Stimulated activated CD4-positive, alpha-beta T cell treated with anti-CD3 and anti-CD28 coated beads, Interleukin-12 subunit alpha, Interleukin-12 subunit beta, amount 100 ng/mL, for 48 hours (primary cell): ENCODE measurements at regions not wholly inside any gene's neighbourhood (a gene's known extent, or its start where the extent isn't known, plus 50 kb on each side); places are given as distances from the start of the nearest gene placed in this dataset.
"Not testable (repeated sequence)": the region's sequence is repeated elsewhere in the genome, so short reads cannot be mapped to it uniquely, and the experiment has no call there.

Experiments used
- DNase-seq, 3 donors: peaks; one replicate each; pipeline ENCODE4 v3.0.0-alpha.2; 2020; ENCODE audit warnings: low read depth in 2 of 3, low spot score in 1 of 3

DNA sequence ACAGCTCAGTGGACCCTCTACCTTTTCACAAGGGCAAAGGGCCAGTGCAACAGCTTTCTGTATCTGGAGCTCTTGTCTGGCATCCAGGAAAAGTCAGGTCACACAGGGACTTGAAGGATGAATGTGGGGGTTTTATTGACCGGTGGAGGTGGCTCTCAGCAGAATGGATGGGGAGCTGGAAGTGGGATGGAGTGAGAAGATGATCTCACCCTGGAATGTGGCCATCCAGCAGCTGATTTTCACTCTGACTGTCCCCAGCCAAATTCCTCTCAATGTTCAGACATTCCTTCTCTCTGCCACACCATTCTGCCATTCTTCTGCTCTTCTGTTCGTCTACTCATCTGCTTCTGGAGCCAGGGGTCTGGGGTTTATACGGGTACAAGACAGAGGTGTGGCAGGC, 1119.9 kb downstream of the TAF11L14 start:
- DNase-seq = no peak

- no peak for DNase-seq
These were observed 1127.5 kb downstream of the TAF11L14 start for GRCh38 chr5:18761801-18762200.

- DNase-seq = no peak
These were observed 1129.9 kb downstream of the TAF11L14 start for GRCh38 chr5:18764161-18764560.

- no peak for DNase-seq
These were observed 1131.0 kb downstream of the TAF11L14 start for GRCh38 chr5:18765304-18765703.

DNA sequence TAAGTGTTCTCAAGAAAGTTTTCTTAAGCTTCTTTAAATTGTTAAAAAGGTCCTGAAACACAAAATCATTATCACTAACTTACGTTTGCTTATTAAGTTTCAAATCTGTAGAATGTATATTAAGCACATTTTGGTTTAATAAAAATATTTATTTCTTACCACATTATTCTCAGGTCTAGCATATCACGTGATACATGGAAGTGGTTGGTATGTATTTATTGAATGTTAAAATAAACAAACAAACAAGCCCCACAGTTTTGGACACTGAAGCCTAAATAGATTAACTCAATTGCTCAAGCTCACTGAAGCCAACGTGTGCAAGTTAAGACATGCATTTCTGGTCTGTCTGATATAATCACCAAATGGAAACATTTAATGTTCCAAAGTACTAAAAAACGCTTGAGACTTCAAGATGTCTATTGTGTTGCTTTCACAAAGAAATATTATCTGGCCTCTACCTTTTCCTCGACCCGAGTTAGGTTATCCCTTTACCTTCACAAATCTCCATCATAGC, 1136.9 kb downstream of the TAF11L14 start:
- DNase-seq = no peak

DNA sequence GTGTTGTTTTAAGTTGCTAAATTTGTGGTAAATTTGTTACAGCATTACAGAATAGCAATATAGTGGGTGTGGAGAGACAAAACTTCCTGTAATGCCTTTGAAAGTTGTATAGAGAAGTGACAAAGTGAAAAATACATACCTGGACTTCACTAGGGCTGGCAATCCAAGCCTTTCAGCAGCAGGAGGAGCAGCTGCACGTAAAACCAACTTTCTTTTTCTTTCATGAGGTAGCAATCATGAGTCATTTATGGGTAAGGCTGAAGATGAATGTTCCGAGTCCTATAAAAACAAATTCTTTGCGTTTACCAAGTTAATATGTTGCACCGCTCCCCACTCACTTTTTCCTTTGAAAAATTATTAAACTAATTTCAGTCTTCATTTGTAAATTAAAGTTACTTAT, 1138.2 kb downstream of the TAF11L14 start:
- DNase-seq = no peak

DNA sequence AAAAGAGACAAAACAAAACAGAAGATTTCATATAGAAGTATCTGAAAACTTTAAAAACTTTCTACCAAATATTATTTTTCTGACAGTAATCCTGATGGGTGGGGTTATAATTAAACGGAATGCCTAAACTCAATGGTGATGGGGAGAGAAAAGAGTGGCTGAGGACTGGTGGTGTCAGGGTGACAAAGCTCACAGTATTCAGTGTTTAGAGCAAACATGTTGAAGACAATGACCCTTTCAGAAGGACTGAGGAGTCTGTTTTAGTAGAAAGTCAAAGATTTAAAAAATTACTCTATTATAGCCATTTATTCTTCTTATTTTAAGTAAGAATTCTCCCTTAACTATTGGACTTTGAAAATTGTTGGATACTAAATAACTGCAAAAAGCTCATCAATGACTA, 1144.0 kb downstream of the TAF11L14 start:
- no peak for DNase-seq

GRCh38 chr5:18789218-18789998, 1155.1 kb downstream of the TAF11L14 start:
- no peak for DNase-seq

- DNase-seq = no peak
These were observed 1157.9 kb downstream of the TAF11L14 start for GRCh38 chr5:18792145-18792544.

- no peak for DNase-seq
These were observed 1163.0 kb downstream of the TAF11L14 start for GRCh38 chr5:18797222-18797621.

GRCh38 chr5:18798058-18798457, 1163.8 kb downstream of the TAF11L14 start:
- no peak for DNase-seq

DNA sequence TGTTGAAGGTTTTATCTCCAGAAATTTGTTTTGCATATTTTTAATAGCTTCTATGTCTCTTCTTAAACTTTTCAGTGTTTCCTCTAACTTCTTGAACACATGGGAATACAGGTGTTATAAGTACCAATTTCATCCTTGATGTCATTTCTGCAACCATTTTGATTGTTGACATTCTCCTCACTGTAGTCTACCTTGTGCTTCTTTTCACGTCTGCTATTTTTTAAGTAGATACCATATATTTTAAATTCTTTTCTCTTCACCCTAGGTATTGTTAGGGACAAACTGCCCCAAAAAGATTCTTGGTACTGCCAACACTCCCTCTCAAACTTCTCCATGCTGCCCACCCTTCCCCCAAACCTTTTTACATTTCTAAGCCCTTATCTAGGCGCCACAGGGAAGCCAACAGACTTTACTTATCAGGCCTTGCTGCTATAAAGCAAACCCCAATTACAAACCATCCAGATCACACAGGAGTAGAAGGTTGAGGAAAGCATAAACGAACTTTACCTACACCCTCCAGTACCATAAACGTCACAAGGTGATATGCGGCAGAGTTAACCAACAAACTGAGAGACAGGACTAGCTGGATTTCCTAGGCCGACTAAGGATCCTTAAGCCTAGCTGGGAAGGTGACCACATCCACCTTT, 1165.3 kb downstream of the TAF11L14 start:
- DNase-seq = no peak

GRCh38 chr5:18800293-18801025, 1166.2 kb downstream of the TAF11L14 start:
- no peak for DNase-seq

DNA sequence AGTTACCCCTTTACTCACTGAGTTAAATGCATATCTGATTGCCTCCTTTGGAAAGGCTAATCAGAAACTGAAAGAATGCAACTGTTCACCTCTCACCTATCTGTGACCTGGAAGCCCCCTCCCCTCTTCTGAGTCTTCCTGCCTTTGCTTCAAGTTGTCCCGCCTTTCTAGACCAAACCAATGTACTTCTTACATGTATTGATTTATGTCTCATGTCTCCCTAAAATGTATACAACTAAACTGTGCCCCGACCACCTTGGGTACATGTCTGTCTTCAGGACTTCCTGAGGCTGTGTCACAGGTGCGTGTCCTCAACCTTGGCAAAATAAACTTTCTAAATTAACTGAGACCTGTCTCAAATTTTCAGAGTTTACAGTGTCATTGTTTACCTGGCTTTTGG, 1167.2 kb downstream of the TAF11L14 start:
- not testable (repeated sequence) for DNase-seq

DNA sequence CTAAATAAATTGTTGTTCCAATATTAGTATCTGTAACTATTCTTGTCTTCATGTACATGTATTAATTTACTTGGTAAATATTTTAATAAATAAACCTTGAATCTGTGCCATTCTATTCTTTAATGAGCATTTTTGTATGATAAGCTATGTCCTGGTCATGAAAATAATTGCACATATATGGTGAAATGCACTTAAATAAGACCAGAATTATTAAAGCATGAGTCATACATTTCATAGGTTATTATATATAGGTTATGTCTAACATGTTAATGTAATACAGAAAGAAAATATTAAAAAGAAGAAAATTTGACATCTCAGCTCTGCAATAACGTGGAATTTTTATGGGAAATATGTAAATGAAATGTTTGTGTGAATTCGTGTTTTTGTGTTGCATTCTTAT, 1168.1 kb downstream of the TAF11L14 start:
- no peak for DNase-seq

DNA sequence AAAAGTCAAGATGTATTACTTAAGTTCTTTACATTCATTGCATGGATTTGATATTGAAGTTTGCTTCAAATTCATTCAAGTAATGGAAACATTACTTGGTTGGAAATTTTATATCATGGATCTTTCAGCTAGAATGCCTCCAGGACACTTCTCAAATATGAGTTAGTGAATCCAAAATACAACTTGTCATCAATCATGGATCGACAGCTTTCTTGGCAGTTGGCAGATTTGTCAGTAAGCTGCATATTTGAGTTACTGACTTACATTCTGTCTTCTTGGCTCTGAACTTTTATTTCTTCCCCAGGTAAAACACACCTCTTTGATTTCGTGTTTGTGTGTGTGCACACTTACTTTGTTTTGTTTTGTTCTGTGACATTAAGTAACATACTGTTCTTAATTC, 1171.1 kb downstream of the TAF11L14 start:
- DNase-seq = no peak

- no peak for DNase-seq
These were observed 1173.2 kb downstream of the TAF11L14 start for GRCh38 chr5:18807256-18808149.

DNA sequence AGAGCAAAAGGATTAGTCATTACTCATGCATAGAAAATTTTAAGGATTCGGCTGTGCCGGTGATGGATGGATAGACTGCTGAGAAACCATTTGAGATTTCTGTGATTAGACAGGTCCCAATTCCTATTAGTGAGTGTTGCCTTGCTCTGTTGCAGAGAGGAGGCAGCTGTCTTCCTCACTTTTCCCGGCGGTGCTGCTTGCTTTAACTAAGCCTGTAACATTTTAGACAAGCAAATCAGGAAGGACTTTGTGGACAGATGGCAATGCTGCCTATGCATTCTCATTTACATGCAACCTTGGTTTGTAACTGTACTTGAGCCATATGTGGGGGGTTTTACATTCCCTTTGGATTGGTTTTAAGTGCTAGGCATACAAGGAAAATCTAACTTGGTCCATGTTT, 1176.3 kb downstream of the CDH18 start:
- DNase-seq = no peak

DNA sequence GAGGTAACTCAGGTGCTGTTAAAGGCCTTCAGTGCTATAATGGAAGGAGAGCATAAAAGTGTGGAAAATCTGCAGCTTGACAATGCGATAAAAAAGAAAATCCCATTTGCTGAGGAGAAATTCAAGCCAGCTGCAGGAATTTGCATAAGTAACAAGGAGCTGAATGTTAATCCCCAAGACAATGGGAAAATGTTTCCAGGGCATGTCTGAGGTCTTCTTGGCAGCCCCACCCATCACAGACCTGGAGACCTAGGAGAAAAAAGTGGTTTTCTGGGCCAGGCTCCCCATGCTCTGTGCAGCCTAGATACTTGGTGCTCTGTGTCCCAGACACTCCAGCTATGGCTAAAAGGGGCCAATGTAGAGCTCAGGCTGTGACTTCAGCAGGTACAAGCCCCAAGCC, 1159.6 kb downstream of the CDH18 start:
- DNase-seq = no peak

GRCh38 chr5:18829539-18829938, 1158.5 kb downstream of the CDH18 start:
- no peak for DNase-seq

- DNase-seq = no peak
These were observed 1137.8 kb downstream of the CDH18 start for GRCh38 chr5:18850216-18850615.
